HG02938 (cell line): ENCODE measurements at regions not wholly inside any gene's neighbourhood (a gene's known extent, or its start where the extent isn't known, plus 50 kb on each side); places are given as distances from the start of the nearest gene placed in this dataset.

Experiments used
- ATAC-seq: cut with Tn5 transposase; IDR thresholded peaks from one replicate; pipeline ENCODE4 v1.9.1; 2021; ENCODE audit warnings: mild to moderate bottlenecking, moderate library complexity; ENCODE audit not compliant: unreplicated experiment

GRCh38 chr13:58869566-58869965, 1238.0 kb downstream of the PCDH17 start:
- no peak for ATAC-seq

GRCh38 chr13:58876473-58876872, 1244.9 kb downstream of the PCDH17 start:
- no peak for ATAC-seq

- no peak for ATAC-seq
Measured at GRCh38 chr13:58879114-58879513, 1247.6 kb downstream of the PCDH17 start.

GRCh38 chr13:58882516-58882915, 1251.0 kb downstream of the PCDH17 start:
- ATAC-seq, result no peak

GRCh38 chr13:58883405-58883804, 1251.9 kb downstream of the PCDH17 start:
- ATAC-seq, result no peak

GRCh38 chr13:58884353-58885209, 1253.0 kb downstream of the PCDH17 start:
- no peak for ATAC-seq

GRCh38 chr13:58889474-58889873, 1257.9 kb downstream of the PCDH17 start:
- ATAC-seq, result no peak

GRCh38 chr13:58893396-58893795, 1261.9 kb downstream of the PCDH17 start:
- ATAC-seq, result no peak

- no peak for ATAC-seq
Measured at GRCh38 chr13:58906329-58907007, 1257.3 kb downstream of the DIAPH3 start.

GRCh38 chr13:58907347-58907746, 1256.4 kb downstream of the DIAPH3 start:
- ATAC-seq, result no peak

- ATAC-seq, result no peak
Measured at GRCh38 chr13:58908019-58908679, 1255.6 kb downstream of the DIAPH3 start.

GRCh38 chr13:58919551-58919950, 1244.2 kb downstream of the DIAPH3 start:
- no peak for ATAC-seq

GRCh38 chr13:58921129-58921528, 1242.6 kb downstream of the DIAPH3 start:
- no peak for ATAC-seq

- no peak for ATAC-seq
Measured at GRCh38 chr13:58926858-58927257, 1236.9 kb downstream of the DIAPH3 start.

GRCh38 chr13:58933475-58933874, 1230.3 kb downstream of the DIAPH3 start:
- no peak for ATAC-seq

- ATAC-seq, result no peak
Measured at GRCh38 chr13:58935689-58936088, 1228.0 kb downstream of the DIAPH3 start.

- no peak for ATAC-seq
Measured at GRCh38 chr13:58946274-58946673, 1217.5 kb downstream of the DIAPH3 start.

- no peak for ATAC-seq
Measured at GRCh38 chr13:58949646-58950045, 1214.1 kb downstream of the DIAPH3 start.

- ATAC-seq, result no peak
Measured at GRCh38 chr13:58950911-58951310, 1212.8 kb downstream of the DIAPH3 start.

- peak; percentile 84 for ATAC-seq
Measured at GRCh38 chr13:58953638-58954037, 1210.1 kb downstream of the DIAPH3 start.

- peak; percentile 51 for ATAC-seq
Measured at GRCh38 chr13:58955546-58956385, 1208.0 kb downstream of the DIAPH3 start.
